ENCODE measurements at regions not wholly inside any gene's neighbourhood (a gene's known extent, or its start where the extent isn't known, plus 50 kb on each side); places are given as distances from the start of the nearest gene placed in this dataset.
"Not testable (repeated sequence)": the region's sequence is repeated elsewhere in the genome, so short reads cannot be mapped to it uniquely, and the experiment has no call there.

DNA sequence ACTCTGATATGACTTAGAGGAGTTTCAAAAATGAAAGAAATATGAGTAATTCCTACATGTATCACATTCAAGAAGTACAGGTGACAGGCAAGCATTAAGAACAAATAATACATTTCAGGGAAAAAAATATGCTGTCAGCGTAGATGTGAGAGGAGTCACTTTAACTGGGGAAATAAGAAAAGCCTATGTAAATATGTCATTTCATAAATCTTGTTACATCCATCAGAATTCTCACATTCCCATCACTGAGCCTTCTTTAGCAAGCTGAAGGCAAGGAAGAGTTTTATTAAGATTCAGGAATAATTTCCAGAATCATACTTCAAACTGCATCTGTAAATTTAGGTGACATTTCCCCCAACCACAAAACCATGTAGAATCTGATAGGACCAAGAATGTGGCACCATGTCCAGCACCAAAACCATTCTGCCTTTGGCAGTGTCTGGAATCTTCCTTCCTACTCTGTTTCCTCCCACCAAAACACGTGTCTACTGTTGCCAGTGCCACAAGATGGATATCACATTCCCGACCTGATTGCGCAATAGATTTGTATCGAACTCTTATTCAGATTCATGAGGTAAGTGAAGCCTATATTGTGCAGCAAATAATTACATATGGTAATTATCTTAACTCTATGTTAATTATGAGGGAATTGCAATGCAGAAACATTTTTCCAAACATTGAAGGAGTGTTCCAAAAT is 690.9 kb downstream of the ISL1 start:
- no peak for DNase-seq (ENCODE audit: low spot score in 2 of 2)
- intact Hi-C loops (cut with DNase I; ENCODE audit: low total_unique reads): loop anchor here (5.0 kb wide), 1 partner anchor 1087 kb away; no protein-coding TSS in a partner anchor
- no peaks in the 10 kb centered on the region for H3K4me1 ChIP-seq
- no peak overlapping the region for H3K4me3 ChIP-seq
- TF ChIP-seq, protein P1, sequence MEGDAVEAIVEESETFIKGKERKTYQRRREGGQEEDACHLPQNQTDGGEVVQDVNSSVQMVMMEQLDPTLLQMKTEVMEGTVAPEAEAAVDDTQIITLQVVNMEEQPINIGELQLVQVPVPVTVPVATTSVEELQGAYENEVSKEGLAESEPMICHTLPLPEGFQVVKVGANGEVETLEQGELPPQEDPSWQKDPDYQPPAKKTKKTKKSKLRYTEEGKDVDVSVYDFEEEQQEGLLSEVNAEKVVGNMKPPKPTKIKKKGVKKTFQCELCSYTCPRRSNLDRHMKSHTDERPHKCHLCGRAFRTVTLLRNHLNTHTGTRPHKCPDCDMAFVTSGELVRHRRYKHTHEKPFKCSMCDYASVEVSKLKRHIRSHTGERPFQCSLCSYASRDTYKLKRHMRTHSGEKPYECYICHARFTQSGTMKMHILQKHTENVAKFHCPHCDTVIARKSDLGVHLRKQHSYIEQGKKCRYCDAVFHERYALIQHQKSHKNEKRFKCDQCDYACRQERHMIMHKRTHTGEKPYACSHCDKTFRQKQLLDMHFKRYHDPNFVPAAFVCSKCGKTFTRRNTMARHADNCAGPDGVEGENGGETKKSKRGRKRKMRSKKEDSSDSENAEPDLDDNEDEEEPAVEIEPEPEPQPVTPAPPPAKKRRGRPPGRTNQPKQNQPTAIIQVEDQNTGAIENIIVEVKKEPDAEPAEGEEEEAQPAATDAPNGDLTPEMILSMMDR (IDR thresholded peaks at IDR 0.05): no peak
- TF ChIP-seq POLR2AphosphoS5 (IDR thresholded peaks at IDR 0.05) (no peak), POLR2A (IDR thresholded peaks at IDR 0.05) (no peak)
- H3K36me3 ChIP-seq: no peaks in the 10 kb centered on the region
- H3K9me3 ChIP-seq: no peaks in the 10 kb centered on the region
- no peaks in the 10 kb centered on the region for H3K27me3 ChIP-seq
- no peak overlapping the region for H3K27ac ChIP-seq

DNA sequence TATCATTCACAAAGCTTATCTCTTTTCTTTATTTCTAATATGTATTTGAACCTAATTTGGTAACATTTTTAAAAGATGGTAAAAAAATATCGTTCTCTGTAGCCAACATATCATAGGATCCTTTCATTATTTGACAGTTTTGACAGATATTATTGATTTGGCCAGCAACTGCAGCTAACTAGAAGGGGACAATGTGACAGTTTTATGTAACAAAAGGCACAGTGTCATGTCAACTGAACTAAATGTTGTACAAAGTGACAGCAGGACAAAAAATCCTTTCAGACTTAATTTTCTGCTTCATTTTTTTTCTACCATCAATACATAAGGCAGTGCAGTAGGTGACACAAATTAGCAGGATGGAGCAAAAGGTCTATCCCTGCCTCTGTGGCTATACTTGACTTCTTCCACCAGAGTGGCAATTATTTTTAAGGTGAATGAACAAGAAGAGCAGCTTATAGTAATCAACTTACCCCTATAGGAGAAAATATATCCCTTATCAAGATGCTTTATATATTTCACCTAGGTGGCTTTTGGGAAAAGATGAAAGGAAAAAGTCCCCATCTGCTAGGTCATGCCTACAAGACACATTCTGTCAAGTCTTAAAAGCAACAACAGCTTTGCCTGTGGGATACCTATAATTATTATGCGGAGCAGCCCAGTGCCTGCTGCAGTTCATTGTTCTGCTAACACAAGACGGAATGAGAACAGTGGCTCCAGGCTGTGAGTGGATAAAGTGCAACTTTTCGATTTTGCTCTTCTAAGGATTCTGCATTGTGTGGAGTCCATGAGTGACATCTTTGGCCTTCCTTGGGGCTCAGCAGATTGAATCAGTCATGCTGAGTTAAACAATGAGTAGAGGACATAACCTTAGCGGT is 694.9 kb downstream of the ISL1 start:
- intact Hi-C loops (cut with DNase I; ENCODE audit: low total_unique reads): no loop called here
- H3K36me3 ChIP-seq: no peaks in the 10 kb centered on the region
- no peaks in the 10 kb centered on the region for H3K9me3 ChIP-seq
- no peak overlapping the region for H3K27ac ChIP-seq
- no peak for DNase-seq (ENCODE audit: low spot score in 2 of 2)
- H3K27me3 ChIP-seq: no peaks in the 10 kb centered on the region
- H3K4me3 ChIP-seq: no peak overlapping the region
- no peaks in the 10 kb centered on the region for H3K4me1 ChIP-seq
- TF ChIP-seq POLR2A (IDR thresholded peaks at IDR 0.05): no peak
- TF ChIP-seq, protein P1 (IDR thresholded peaks at IDR 0.05): no peak
- TF ChIP-seq POLR2AphosphoS5 (IDR thresholded peaks at IDR 0.05): no peak

DNA sequence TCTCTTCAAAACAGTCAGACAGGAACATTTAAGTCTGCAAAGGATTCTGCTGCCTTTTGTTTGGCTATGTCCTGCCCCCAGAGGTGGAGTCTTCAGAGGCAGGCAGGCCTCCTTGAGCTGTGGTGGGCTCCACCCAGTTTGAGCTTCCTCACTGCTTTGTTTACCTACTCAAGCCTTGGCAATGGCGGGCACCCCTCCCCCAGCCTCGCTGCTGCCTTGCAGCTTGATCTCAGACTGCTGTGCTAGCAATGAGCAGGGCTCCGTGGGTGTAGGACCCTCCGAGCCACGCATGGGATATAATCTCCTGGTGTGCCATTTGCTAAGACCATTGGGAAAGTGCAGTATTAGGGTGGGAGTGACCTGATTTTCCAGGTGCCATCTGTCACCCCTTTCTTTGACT is 685.4 kb upstream of the ITGA1 start:
- DNase-seq (ENCODE audit: low spot score in 2 of 2); H3K27me3 ChIP-seq; H3K36me3 ChIP-seq; H3K27ac ChIP-seq; H3K4me1 ChIP-seq; H3K9me3 ChIP-seq; H3K4me3 ChIP-seq; intact Hi-C loops (cut with DNase I; ENCODE audit: low total_unique reads): not testable (repeated sequence)

GRCh38 chr5:52107210-52107905 is 680.4 kb upstream of the ITGA1 start:
- no peak for DNase-seq (ENCODE audit: low spot score in 2 of 2)
- Histone ChIP-seq H3K4me1 (no peaks in the 10 kb centered on the region), H3K9me3 (peaks cover 0 to 6% of the 10 kb centered on the region in 2 donors), H3K27ac (no peak overlapping the region), H3K27me3 (no peaks in the 10 kb centered on the region), H3K4me3 (no peak overlapping the region), H3K36me3 (no peaks in the 10 kb centered on the region)
- TF ChIP-seq POLR2A (IDR thresholded peaks at IDR 0.05) (no peak), POLR2AphosphoS5 (IDR thresholded peaks at IDR 0.05) (no peak)
- TF ChIP-seq, protein P1 (IDR thresholded peaks at IDR 0.05): no peak
- intact Hi-C loops (cut with DNase I; ENCODE audit: low total_unique reads): no loop called here

DNA sequence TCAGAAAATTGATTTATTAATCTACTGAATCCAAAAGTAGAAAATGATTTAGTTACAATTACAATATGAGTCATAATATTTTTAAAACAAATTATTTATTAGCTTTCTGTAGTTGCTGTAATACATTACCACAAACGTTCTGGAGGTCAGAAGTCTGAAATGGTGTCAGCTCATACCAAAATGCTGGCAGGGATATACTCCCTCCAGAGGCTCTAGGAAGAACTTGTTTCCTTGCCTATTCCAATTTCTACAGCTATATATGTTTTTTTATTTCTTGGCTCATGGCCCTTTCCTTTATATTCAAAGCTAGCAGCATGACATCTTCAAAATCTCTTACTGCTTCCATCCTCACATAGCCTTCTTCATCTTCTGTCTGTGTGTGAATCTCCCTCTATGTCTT is 667.9 kb upstream of the ITGA1 start:
- H3K27me3 ChIP-seq: no peaks in the 10 kb centered on the region

More for the DNA sequence above, 667.9 kb upstream of the ITGA1 start:
- TF ChIP-seq, protein P1 (IDR thresholded peaks at IDR 0.05): no peak
- TF ChIP-seq POLR2AphosphoS5 (IDR thresholded peaks at IDR 0.05) (no peak), POLR2A (IDR thresholded peaks at IDR 0.05) (no peak)
- intact Hi-C loops (cut with DNase I; ENCODE audit: low total_unique reads): no loop called here
- Histone ChIP-seq H3K4me1 (no peaks in the 10 kb centered on the region), H3K9me3 (no peaks in the 10 kb centered on the region), H3K4me3 (no peak overlapping the region), H3K27ac (no peak overlapping the region), H3K36me3 (no peaks in the 10 kb centered on the region)
- DNase-seq (ENCODE audit: low spot score in 2 of 2): no peak
